Ectodermal cell (in vitro differentiated cells): ENCODE measurements at regions not wholly inside any gene's neighbourhood (a gene's known extent, or its start where the extent isn't known, plus 50 kb on each side); places are given as distances from the start of the nearest gene placed in this dataset.

Source experiments
- H3K27ac ChIP-seq: 2 replicates; pipeline ENCODE4 v1.7.0; 2013; ENCODE audit warnings: mild to moderate bottlenecking, low read depth, low read length; ENCODE audit not compliant: insufficient read depth, poor library complexity, severe bottlenecking
- H3K27me3 ChIP-seq: 2 replicates; pipeline ENCODE4 v1.7.0; 2013; ENCODE audit warnings: mild to moderate bottlenecking, low read length; ENCODE audit not compliant: insufficient read depth, control insufficient read depth, poor library complexity, severe bottlenecking
- H3K36me3 ChIP-seq: one replicate; pipeline ENCODE4 v1.7.0; 2013; ENCODE audit warnings: low read length; ENCODE audit not compliant: control insufficient read depth, insufficient read depth
- H3K4me1 ChIP-seq: one replicate; pipeline ENCODE4 v1.7.0; 2013; ENCODE audit warnings: low read length; ENCODE audit not compliant: control insufficient read depth, insufficient read depth
- H3K4me3 ChIP-seq: 2 replicates; pipeline ENCODE4 v1.7.0; 2013; ENCODE audit warnings: low read depth, low read length, control low read depth; ENCODE audit not compliant: insufficient read depth
- H3K9me3 ChIP-seq: 2 replicates; pipeline ENCODE4 v1.7.0; 2013; ENCODE audit warnings: mild to moderate bottlenecking, low read length, moderate library complexity; ENCODE audit not compliant: control insufficient read depth
- WGBS, 2 experiments: methylation state at CpG; one replicate each; pipeline ENCODE4 v1.1.7; 2013; ENCODE audit warnings: missing lambda C conversion rate in 2 of 2; 5-methylcytosine and 5-hydroxymethylcytosine counted together

DNA sequence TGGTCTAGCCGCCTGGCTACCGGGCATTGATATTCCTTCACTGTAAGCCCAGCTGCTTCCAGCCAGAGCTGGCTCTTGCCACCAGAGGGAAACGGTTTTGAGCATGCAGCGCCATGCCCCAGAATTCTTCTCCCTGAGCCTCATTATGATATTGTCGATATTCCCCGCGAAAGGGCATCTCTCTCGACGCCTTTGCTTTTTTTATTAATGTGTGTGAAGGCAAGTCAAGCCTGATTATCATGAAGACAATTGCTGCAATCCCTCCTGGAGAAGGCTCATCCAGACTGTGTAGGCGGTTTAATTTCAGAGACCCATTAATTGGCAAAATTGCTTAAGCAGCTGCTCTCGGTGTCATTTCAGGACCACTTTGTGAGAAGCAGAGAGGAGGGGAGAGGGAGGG is 321.2 kb upstream of the TLE3 start:
- 92 to 93% methylated on average over 11 of the region's 11 CpGs for WGBS, 2 experiments
- Histone ChIP-seq H3K27ac (no peak overlapping the region), H3K4me1 (no peaks in the 10 kb centered on the region), H3K27me3 (no peaks in the 10 kb centered on the region), H3K36me3 (no peaks in the 10 kb centered on the region), H3K4me3 (no peak overlapping the region), H3K9me3 (no peaks in the 10 kb centered on the region)

DNA sequence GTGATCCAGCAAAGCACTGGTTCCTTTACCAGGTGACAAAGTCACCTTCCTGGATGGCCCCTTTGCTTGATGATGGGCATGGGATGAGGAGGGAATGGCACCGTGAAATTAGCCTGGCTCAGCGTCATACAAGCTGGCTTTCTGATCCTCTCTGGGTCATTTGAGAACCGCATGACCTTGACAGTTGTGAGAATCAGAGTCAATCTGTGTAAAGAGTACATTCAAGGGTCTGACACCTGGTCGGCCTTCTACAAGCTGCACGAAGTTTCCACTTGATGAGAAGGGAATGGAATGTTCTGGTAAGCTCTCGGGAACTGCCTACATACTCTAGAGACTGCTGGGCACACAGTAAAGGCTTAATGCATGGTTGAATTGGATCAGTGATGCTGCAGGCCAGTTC is 319.8 kb upstream of the TLE3 start:
- Histone ChIP-seq H3K27ac (no peak overlapping the region), H3K9me3 (no peaks in the 10 kb centered on the region), H3K4me3 (no peak overlapping the region), H3K4me1 (no peaks in the 10 kb centered on the region), H3K36me3 (no peaks in the 10 kb centered on the region), H3K27me3 (no peaks in the 10 kb centered on the region)
- 94% methylated on average over 6 of the region's 6 CpGs for WGBS, 2 experiments

DNA sequence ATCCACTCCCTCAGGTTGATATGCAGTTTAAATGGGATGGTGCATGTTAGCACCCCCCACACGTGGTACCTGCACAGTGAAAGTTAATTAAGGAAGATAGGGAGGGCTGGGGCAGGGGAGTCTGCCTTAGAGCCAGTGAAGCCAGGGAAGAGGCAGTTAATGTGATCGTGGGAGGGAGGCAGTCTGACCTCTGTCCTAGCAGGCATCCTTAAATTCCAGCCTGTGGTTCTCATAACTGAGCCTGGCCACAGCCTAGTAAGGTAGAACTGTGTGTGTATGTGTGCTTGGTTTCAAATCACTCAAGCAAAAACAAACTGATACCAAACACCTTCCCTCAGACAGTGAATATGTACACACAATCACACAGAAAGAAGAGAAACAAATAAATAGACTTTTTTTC is 319.1 kb upstream of the TLE3 start:
- Histone ChIP-seq H3K4me3 (no peak overlapping the region), H3K4me1 (no peaks in the 10 kb centered on the region), H3K27ac (no peak overlapping the region), H3K9me3 (no peaks in the 10 kb centered on the region), H3K36me3 (no peaks in the 10 kb centered on the region), H3K27me3 (no peaks in the 10 kb centered on the region)
- WGBS, 2 experiments = 86 to 88% methylated on average over 2 of the region's 2 CpGs

DNA sequence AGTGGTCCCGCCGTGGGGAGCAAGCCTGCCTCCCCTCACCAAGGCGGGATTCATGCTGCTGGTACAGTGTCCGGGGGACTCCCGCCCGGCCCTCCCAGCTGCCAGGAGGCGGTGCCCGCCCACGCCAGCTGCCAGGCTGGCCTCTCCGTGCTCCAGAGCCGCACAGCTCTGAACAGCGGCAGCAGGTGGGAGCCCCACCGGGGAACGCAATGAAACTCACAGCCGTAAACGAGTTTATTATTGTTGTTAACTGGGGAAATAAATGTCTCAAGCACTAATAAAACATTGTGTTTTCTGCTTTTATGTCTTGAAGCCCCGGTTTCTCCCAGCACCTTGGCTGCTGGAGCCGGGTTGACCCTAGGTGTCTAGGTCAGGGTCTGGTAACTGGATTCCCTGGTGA is 317.7 kb upstream of the TLE3 start:
- Histone ChIP-seq H3K4me3 (no peak overlapping the region), H3K9me3 (no peaks in the 10 kb centered on the region), H3K4me1 (no peaks in the 10 kb centered on the region), H3K27me3 (no peaks in the 10 kb centered on the region), H3K36me3 (no peaks in the 10 kb centered on the region), H3K27ac (no peak overlapping the region)
- 94% methylated on average over 18 of the region's 18 CpGs for WGBS, 2 experiments

DNA sequence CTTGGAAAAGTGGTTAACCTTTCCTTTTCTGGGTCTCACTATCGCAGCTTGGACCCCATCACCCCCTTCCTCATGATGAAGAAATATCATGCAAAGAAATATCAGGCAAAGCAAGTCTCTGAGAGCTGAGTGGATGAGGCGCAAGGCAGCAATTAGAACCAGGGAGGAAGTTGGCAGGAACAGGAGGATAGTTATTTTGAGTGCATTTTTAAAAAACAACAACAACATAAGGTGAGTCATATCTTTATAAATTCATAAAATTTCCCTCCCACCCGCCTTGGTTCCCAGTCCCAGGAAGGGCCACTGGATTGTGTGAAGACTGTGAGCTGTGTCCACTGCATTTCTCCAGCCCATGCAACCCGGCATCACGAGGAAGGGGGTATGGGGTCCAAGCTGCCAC is 316.9 kb upstream of the TLE3 start:
- H3K27ac ChIP-seq = no peak overlapping the region
- H3K4me1 ChIP-seq = no peaks in the 10 kb centered on the region
- WGBS, 2 experiments = 93 to 95% methylated on average over 5 of the region's 5 CpGs
- H3K27me3 ChIP-seq = no peaks in the 10 kb centered on the region
- H3K36me3 ChIP-seq = no peaks in the 10 kb centered on the region
- no peak overlapping the region for H3K4me3 ChIP-seq
- H3K9me3 ChIP-seq = no peaks in the 10 kb centered on the region

DNA sequence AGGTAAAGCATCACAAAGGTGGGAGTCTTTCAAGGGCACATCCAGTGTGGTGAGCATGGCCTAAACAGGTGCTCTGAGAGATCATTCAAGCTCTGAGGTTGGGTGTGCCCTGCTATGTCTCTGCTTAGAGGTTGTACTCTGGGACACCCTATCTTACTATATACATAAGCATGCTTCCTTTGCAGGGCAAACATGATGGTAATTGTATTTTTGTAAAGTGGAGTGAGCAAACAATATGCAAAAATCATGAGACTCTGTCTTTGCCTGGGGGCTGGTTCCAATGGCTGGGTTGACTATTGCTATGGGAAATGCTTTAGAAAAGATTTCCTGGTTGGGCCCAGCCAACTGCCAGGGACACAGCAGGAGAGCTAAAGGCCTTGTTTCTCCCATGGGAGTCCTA is 315.1 kb upstream of the TLE3 start:
- H3K4me3 ChIP-seq = no peak overlapping the region
- H3K27me3 ChIP-seq = no peaks in the 10 kb centered on the region
- no peaks in the 10 kb centered on the region for H3K36me3 ChIP-seq
- H3K27ac ChIP-seq = no peak overlapping the region
- no peaks in the 10 kb centered on the region for H3K9me3 ChIP-seq
- no peaks in the 10 kb centered on the region for H3K4me1 ChIP-seq

DNA sequence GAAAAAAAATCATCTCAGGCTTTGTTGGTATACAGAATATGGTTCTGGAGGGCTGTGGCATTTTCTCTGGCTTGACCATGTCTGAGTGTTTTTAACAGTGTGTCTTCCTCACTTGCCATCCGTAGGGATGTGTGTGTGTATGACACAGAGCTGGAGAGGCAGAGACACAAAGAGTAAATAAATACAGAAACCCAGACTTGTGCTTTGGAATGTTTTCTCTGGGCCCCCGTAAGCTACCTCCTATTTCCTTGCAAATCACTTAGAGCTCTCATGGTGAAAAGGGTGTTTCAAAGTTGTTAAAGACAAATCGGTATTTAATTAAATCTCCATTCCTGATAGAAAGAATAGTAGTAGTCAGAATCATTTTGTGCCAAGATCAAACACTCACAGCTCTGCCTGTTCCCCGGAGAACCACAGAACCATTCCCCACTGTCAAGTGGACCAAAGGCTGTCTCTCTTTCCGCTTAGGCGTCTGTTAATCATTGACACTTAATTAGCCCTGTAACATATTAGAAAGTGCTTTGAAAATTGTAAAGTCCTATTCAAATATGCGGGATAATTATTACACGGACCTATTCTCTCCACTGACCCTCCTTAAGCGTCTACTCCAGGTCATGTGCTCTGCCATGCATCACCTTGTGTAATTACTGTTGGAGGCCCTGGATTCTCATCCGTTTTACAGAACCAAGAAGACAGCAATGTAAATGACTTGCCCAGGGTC is 313.6 kb upstream of the TLE3 start:
- Histone ChIP-seq H3K9me3 (no peaks in the 10 kb centered on the region), H3K4me1 (peaks cover 4% of the 10 kb centered on the region), H3K4me3 (no peak overlapping the region), H3K27ac (no peak overlapping the region), H3K27me3 (no peaks in the 10 kb centered on the region), H3K36me3 (no peaks in the 10 kb centered on the region)
- WGBS, 2 experiments = 81 to 87% methylated on average over 9 to 10 of the region's 10 CpGs

DNA sequence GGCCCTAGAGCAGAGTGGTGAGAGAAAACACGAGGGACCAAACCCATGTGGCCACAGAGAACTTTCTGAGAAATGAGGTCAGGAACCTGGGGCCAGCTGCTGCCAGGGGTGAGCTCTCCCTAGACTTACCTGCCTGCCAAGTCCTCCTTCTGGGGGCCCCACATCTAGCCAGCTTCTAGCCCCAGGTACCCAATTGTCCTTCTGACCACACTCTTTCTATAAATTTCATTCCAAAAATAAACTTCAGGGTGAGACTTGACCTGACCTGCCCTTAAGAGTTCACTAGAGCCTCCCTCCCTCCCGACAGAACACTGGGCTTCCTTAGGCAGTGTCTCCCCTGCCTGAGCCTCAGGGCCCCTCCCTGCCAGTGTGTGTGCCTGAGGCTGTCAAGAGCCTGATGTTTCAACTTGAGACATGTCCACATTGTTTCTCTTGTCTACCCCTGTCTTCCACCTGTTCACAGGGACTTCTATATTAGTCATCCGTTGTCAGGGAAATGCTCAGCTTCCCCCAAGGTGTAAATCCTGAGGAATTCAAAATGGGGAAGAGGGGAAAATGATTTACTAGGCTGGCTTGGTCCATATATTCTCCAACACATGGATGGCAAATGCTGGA is 312.8 kb upstream of the TLE3 start:
- peaks cover 6% of the 10 kb centered on the region for H3K4me1 ChIP-seq
- H3K4me3 ChIP-seq = no peak overlapping the region
- H3K9me3 ChIP-seq = no peaks in the 10 kb centered on the region
- 85 to 86% methylated on average over 3 of the region's 3 CpGs for WGBS, 2 experiments
- H3K27ac ChIP-seq = no peak overlapping the region
- H3K27me3 ChIP-seq = no peaks in the 10 kb centered on the region
- no peaks in the 10 kb centered on the region for H3K36me3 ChIP-seq

DNA sequence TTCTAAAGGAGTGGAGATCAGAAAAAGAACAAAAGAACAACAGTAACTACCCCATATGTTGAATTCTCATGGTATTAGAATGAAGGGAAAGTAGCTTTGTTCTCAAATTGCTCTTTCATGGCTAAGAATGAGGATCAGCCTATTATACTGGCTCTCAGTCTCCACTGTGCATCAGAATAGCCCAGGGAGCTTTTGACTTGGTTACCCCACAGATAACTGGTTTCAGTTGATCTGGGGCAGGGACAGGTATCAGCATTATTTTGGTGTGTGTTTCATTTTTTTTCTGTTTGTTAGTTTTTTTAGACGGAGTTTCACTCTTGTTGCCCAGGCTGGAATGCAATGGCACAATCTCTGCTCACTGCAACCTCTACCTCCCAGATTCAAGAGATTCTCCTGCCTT is 311.7 kb upstream of the TLE3 start:
- no peaks in the 10 kb centered on the region for H3K9me3 ChIP-seq
- no peaks in the 10 kb centered on the region for H3K36me3 ChIP-seq
- 89 to 90% methylated on average over 1 of the region's 1 CpG for WGBS, 2 experiments
- no peaks in the 10 kb centered on the region for H3K27me3 ChIP-seq
- H3K27ac ChIP-seq = no peak overlapping the region
- peaks cover 6% of the 10 kb centered on the region for H3K4me1 ChIP-seq
- H3K4me3 ChIP-seq = no peak overlapping the region

DNA sequence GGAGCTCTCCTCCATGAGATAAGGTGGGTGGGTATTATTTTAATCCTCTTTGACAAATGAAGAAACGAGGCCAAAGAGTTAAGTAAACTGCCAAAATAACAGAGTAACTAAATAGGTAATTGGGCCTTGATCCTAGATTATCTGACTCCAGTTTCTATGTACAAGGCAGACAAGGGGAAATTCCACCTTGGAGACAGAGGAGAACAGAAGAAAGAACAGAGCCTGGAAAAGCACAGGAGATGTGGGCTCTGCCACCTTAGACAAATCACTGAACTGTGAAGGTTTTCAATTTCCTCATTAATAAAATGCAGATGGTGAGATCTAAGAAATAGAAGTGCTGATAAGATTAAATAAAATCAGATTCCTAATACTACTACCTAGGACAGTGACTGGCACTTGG is 310.2 kb upstream of the TLE3 start:
- no peaks in the 10 kb centered on the region for H3K36me3 ChIP-seq
- H3K27ac ChIP-seq = no peak overlapping the region
- H3K9me3 ChIP-seq = no peaks in the 10 kb centered on the region
- peaks cover 6% of the 10 kb centered on the region for H3K4me1 ChIP-seq
- no peaks in the 10 kb centered on the region for H3K27me3 ChIP-seq
- WGBS, 2 experiments = 77 to 92% methylated on average over 1 of the region's 1 CpG
- no peak overlapping the region for H3K4me3 ChIP-seq

DNA sequence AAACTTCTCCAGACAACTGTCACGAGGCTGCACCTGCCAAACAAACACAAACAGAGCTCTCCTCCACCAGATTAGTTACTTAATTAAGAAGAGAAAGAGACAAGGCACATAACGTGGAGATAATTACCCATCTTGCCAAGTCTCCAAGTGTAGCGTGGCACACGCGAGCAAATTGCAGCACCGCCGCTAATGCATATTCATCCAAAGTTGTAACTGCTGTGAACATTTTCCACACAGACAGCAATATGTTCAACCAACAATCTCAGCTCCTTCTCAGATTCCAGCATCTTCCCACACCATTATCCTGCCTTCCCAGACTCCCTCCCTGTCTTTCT is 309.6 kb upstream of the TLE3 start:
- H3K27ac ChIP-seq = no peak overlapping the region

More for the DNA sequence above, 309.6 kb upstream of the TLE3 start:
- 89 to 90% methylated on average over 7 of the region's 7 CpGs for WGBS, 2 experiments
- Histone ChIP-seq H3K9me3 (no peaks in the 10 kb centered on the region), H3K27me3 (no peaks in the 10 kb centered on the region), H3K36me3 (no peaks in the 10 kb centered on the region), H3K4me3 (no peak overlapping the region), H3K4me1 (peaks cover 6% of the 10 kb centered on the region)
